GM21528 (cell line): ENCODE measurements at regions not wholly inside any gene's neighbourhood (a gene's known extent, or its start where the extent isn't known, plus 50 kb on each side); places are given as distances from the start of the nearest gene placed in this dataset.
"Not testable (repeated sequence)": the region's sequence is repeated elsewhere in the genome, so short reads cannot be mapped to it uniquely, and the experiment has no call there.

Experiments used
- ATAC-seq: cut with Tn5 transposase; IDR thresholded peaks from one replicate; pipeline ENCODE4 v1.9.1; 2021; ENCODE audit warnings: mild to moderate bottlenecking, moderate library complexity; ENCODE audit not compliant: unreplicated experiment, low FRiP score

DNA sequence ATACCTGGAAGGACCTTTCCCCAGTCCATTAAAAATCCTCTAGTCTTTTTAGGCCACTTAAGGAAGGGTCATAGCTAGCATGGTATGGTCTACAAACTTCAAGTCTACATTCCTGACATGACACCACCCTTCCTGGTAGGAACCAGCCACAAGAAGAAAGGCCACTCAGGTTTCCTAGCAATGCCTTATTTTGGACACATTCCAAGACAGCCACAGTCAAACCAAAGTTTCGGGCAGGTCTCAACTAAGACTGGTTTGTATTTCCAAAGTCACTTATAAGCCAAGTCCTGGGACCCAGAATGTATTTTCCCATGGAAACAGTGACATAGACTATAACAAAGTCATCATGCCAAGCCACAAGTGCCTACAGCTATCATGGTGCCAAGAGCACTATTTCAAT lies 50.6 kb upstream of the SLC44A3 start:
- ATAC-seq: no peak

DNA sequence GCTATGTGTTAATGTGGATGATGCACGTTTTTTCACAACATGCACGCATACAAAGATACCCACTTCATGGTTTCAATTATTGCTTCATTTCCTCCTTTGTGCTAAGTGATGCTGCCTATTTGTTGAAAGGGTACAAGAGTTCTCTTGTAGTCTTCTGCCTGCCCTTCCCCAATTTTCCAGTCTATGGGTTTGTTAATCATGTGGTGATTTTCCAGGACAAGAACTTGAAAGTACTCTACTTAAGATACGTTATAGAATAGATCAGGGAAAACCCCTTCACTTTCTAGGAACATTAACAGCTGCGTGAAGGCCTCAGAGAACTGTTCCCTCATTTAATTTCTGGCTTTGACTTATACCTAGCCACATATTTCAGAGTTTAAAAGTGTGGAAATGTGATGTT lies 52.1 kb upstream of the SLC44A3 start:
- ATAC-seq: no peak

DNA sequence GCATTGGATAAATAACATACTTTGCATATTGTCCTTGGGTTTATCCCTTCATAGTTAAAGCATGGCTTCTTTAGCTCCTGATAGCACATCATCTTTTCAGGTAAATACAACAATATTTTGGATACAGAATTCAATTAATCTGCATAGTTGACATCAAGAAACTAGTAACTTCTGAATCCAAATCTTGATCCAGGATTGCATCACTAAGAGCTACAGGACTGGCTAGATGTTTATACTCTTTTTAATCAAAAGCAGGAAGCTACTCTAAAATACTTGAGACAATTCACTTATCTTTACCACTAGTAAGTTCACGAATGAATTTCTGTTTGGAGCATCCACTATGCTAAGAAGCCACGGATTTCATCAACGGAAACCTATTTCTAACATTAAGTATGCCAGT lies 54.2 kb upstream of the SLC44A3 start:
- ATAC-seq: no peak

DNA sequence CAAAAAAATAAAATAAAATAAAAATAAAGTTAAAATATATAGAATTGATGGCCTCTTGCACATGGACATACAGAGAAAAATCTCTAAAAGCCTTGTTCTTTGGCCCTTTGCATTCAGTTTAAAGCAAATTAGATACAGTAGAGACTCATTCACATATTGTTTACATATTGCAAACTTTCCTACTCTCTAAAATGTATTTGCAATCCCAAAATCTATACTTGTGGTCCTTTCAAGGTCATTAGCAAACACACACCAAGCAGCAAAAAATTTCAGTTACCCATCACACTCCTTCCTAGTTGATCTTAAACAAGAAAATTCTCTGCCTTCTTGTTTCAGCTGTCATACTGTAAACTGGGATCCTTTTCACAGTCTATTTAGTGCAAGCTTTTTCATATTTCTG lies 61.0 kb upstream of the SLC44A3 start:
- ATAC-seq: no peak

DNA sequence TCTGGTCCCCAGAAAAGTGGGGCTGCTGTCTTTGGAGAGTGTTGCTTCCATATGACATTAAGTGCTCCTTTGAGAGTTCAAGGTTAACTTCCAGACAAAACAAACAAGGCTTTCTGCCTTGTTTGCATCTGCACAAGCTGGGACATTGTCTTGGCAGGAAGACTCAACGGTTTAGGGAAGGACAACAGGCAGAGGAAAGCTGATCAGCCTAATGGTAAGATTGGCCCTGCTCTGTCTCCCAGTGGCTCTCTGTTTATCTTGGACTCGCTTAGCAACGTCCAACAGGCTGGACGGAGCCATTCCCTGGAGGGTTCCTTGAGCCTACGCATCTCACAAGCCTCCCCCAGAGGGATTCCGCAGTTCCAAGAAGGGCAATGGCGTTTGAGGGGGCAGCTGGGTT lies 62.2 kb upstream of the SLC44A3 start:
- ATAC-seq: no peak

DNA sequence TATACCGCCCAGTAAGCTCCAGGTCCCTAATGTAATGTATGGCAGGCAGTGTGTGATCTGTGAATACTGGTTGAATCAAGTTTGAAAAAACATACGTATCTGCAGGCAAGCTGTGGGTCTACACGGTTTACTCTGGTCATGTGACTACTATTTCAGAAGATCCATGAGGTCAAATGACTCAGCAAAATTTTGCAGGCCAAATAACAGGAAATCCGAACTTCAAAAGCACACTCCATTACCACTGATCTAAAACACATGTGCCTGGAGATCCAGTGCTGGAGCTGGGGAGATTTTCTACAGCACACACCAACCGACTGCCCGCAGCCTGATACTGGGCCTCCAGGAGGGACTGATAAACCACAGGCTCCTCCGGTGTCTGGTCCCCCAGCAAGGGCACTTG lies 64.5 kb upstream of the SLC44A3 start:
- ATAC-seq: no peak

DNA sequence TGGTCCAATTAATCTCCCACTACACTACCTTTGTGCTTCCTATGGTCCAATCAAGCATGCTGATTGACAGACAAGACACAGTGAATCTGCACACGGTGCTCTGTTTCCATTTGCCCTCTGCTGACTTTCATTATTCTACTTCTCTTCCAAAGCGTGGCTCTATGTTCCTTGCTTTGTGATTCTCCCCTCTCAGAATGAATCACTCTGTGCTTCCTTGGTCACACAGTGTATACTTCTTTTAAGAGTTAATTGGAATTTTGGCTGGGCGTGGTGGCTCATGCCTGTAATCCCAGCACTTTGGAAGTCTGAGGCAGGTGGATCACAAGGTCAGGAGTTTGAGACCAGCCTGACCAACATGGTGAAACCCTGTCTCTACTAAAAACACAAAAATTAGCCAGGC lies 65.1 kb upstream of the SLC44A3 start:
- ATAC-seq: not testable (repeated sequence)

DNA sequence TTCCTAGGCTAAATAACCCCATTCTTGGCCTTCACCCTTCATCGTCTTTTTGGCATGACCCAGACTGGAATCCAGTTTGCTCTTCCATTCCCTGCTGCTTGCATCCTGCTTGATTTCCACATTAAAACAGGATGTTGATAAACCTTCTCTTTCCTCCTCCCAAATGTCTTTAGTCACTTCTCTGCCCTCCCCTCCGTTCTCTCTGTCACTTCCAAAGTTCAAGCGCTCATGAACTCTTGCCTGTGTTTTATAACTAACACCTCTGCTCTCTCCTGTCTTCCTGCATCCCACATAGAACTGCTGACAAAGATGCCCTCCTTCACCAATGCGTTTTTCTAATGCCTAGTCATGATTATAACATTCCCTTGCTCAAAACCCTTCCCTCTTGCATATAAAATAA lies 65.6 kb upstream of the SLC44A3 start:
- no peak for ATAC-seq

DNA sequence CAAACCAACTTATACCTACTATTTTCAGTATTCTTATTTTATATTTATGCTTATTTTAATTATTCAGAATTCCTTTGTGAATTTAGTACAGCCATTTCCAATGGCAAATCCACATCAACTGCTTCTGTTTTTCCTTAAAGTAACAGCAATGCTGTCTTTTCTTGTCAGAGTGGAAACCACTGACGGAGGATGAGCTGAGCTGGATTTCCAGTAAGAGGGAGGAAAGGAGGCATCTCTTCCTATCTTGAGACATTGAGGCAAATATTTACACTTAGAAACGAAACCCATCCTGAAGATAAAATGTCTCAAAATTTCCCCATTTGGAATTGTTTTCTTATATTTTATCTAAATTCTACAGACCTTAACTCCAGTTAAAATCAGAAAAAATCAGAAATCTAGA lies 66.1 kb upstream of the SLC44A3 start:
- ATAC-seq: no peak

DNA sequence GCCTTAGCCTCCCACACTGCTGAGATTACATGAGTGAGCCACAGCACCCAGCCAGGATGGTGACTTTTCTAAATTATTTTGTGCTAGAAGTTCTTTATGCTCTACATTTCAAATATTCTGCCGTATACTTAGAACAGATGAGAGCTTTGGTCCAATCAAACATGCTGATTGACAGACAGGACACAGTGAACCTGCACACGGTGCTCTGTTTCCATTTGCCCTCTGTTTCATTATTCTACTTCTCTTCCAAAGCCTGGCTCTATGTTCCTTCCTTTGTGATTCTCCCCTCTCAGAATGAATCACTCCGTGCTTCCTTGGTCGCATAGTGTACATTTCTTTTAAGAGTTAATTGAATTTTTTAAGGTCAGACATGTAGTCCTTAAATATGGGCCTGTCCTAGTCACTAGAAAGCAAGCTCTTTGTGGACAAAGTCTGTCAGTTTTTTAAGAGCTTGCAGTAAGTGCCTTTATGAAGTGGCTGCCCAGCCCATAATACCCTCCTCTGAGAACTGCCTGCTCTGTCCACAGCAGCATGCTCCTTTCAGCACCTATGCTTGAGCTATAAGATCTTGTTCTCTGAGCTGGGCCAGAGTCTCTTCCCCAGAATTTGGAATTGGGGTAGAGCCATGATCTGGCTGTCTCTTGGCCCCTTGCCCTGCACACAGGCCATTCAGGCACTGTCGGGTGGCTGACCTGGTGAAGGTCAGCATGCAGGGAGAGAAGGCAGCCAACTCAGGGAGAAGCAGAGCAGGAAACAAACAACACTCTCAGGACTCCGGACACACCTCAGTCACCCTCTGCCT lies 66.8 kb upstream of the SLC44A3 start:
- no peak for ATAC-seq

DNA sequence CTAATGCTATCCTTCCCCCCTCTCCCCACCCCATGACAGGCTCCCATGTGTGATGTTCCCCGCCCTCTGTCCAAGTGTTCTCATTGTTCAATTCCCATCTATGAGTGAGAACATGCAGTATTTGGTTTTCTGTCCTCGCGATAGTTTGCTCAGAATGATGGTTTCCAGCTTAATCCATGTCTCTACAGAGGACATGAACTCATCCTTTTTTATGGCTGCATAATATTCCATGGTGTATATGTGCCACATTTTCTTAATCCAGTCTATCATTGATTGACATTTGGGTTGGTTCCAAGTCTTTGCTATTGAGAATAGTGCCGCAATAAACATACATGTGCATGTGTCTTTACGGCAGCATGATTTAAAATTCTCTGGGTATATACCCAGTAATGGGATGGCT lies 68.7 kb upstream of the SLC44A3 start:
- ATAC-seq: not testable (repeated sequence)

DNA sequence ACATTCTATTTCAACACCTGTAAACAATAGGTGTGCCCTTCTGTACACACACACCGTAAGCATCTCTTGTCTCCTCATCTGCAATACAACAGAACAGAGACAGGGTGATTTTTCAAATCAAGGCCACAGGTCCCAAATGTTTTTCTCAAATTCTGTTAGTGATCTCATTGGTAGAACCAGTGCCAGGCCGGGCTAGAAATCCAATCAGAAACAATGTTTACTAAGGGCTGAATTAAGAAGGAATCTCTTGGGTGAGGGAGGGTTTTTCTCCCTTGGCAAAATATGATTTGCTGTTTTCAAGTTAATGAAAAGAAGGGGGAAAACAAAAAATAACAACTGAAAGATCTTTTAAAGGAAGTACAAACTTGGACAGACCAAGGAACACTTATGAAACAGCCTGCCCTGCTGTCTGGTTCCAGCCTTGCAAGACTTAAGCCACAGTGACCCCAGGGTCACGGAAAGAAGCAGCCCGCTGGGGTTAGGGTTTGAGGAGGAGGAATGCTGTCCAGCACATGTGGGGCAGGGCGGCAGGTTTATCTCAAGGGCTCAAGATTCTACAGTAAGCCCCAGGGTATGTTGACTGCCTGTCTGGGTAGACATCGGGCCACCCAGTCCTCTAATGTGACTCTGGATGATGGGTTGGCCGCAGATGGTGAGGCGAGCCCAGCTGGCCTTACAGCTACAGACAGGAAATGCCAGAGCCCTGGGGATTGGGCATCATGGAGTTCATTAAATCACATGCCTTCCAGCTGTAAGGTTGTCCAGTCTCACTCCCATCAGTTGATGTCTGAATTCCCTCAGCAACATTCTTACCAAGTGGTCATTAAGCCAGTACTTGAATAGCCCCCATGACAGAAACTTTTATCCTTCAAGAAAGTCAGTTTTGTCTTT lies 73.3 kb upstream of the SLC44A3 start:
- ATAC-seq: no peak

DNA sequence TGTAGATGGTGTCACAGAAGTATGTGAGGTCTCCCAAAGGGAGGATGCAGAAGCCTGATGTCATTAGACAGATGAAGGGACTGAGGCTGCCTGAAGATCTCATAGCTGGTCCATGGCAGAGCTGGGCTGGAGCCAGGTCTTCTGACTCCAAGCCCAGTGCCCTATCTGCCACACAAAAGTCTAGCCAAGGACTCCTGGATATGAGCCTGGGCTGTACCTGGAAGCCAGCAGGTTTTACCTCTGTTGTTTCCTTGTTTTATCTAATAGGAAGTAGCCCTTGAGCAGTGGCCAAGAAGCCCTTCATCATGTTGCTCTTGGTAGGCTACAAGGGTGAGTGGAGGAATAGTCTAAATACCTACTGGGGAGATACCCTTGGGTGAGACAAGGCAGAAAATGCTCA lies 74.4 kb upstream of the SLC44A3 start:
- ATAC-seq: no peak

DNA sequence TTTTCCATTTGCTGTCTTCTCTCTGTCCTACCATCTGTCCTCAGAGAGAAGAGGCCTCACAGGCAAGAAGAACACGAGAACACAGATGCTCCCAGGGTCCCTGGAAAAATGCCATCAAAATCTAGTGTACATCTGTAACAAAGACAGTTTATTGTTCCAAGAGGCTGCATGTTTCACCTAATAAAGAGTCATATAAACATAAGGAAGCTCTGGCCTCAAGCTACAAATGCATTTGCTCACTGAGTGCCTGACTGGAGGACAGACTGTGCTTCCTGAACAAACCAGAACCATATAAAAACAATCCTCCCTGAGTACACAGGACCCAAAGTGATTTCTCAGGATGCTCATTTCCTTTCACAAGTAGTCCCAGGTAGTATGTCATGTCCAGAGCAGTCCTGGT lies 76.3 kb upstream of the SLC44A3 start:
- no peak for ATAC-seq

DNA sequence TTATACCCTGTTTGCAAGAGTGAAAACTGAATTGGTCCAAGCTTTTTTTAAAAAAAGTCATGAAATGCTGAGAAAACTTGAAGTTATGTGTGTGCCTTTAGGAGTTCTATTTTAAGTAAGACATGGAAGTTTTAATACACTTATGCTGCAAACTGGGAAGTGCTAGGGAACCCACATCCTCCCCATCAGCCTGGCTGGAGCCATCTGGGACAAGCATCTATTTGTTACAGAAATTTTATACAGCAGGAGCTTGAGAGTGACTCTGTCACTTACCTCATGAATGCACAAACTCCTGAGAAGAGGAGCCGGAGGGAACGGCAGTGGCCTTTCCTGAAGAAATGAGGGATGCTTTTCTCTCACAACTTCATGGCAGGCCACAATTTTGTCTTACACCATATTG lies 78.2 kb upstream of the SLC44A3 start:
- ATAC-seq: no peak

DNA sequence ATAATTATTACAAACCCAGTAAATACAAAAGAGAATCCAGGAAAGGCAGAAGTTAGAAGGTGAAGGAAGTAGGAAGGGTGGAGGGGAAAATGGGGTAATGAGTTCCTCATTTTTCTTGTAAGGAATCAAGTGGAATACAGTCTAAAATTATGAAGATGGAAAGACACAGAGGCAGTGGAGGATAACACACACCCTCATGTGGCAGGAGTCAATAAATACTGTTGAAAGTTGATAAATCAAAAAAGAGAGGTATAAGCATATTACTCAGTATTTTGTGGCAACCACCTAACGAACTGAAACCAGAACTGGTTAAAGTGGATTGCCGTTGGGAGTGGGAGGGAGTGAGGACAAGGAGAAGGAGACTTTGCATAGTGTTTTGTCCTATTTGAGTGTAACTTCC lies 78.6 kb upstream of the SLC44A3 start:
- ATAC-seq: no peak

DNA sequence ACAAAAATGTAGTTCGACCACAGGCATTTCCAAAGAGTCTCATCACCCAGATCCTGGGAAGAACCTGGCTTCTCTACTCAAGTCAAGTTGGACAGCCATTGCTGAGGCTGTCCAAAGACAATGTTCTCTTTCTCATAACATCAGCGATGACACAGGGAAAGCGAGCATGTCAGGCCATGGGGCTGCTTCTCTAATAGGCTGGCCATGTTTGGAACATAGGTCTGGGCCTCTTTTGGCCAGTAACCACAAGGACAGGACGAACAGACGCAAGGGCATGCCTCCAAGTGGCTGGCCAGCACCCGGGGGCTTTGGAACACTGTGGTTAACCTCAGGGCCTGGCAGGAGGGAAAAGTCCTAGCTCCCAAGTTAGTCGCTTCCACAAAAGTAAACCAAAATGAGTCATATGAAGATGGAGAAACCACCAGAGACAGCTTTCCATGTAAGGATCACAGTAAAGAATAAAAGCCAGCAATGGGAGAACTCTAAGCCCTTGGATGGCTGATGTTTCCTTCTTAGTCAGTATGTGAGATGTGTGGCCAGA lies 80.6 kb upstream of the SLC44A3 start:
- no peak for ATAC-seq

DNA sequence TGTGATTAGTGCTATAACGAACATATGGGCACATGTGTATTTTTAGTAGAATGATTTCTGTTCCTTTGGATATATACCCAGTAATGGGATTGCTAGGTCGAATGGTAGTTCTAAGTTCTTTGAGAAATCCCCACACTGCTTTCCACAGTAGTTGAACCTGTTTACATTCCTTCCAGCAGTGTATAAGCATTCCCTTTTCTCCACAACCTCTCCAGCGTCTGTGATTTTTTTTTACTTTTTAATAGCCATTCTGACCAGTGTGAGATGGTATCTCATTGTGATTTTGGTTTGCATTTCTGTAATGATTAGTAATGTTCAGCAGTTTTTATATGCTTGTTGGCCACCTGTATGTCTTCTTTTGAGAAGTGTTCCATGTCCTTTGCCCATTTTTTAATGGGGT lies 81.8 kb upstream of the SLC44A3 start:
- no peak for ATAC-seq

DNA sequence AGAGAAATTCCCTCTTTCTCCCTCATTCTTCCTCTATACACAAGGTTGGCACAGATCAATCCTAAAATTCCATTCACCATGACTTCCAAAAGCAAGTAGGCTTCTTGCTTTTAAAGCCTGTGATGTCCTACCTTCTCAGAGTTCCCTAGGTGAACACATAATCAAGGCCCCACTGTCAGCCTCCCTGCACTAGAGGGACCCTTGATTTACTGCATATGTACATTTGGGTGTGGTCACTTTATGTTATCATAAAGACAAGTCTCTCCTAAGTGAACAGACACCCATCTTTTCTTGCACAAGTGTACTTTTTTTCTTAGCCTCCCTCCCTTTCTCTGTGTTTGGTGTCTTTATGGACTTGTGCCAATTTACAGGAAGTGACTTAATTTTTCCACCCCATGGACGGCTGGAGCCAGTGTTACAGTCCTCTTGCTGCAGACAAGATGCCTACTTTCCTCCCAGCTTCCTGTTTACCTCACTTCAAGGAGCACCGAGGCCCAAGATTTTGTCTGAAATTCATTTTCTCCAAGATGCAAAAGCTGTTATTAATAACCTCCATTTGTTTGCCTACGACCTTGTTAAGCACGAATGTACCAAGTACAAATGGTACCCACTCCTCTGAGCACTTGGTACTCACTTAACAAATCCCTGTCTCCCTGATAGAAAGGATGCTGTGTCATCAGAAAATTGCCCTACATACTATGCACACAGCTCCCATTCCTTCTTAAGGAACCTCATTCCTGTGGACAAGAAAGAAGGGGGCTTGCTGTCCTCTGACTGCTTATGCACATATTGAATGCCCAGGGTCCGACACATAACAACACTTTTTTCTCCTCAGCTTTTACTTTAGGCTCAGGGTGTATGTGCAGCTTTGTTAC lies 82.8 kb upstream of the SLC44A3 start:
- ATAC-seq: no peak

DNA sequence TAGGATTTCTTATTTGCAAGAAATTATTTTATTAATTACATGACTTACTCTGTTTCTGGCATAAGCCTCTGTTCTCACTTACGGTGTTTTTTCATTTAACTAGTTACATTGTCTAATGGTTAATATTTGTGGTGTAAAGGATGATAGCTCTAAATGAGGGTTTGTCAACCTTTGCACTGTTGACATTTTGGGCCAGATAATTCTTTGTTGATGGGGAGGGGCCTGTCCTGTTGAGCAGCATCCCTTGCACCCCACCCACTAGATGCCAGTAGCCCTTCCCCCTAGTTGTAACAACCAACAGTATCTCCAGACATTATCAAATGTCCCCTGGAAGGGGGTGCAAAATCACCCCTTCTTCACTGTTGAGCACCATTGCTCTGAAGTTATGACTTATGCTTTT lies 83.6 kb upstream of the SLC44A3 start:
- no peak for ATAC-seq

DNA sequence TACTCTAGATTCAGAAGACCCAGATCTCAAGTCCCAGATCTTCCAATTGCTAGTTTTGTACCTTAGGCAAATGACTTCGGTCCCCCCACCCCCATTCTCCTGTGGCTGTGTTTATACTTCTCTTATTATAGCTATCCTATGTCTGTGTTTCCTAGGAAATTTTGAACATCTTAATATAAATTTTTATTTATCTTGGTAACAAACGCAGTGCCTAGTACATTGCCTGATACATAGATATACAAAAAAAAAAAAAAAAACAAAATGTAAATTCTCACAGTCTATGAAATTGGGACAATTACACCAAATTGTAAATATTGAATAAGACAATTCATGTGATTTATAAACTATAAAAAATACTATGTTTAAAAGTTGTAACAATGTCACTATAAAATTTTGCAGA lies 84.1 kb upstream of the SLC44A3 start:
- no peak for ATAC-seq
